Psoas muscle (tissue), 7 donors: ENCODE measurements at regions not wholly inside any gene's neighbourhood (a gene's known extent, or its start where the extent isn't known, plus 50 kb on each side); places are given as distances from the start of the nearest gene placed in this dataset.
A peak's percentile ranks its signal among the peaks of the same experiment; 100 is the strongest.

Experiments used
- ATAC-seq, 4 donors: fragments of 200-7000 bp; cut with Tn5 transposase; one replicate each; pipeline ENCODE4 v1.9.1; 2020; ENCODE audit warnings: moderate library complexity in 3 of 4, mild to moderate bottlenecking in 2 of 4
- DNase-seq, 2 donors: peaks; one replicate each; pipeline ENCODE4 v3.0.0-alpha.2; 2020
- H3K27ac ChIP-seq: fragments of 200-600 bp; one replicate; pipeline ENCODE4 v1.8.0; 2022
- H3K27me3 ChIP-seq, 3 donors: fragments of 200-600 bp in 1 of 3; one replicate each; pipeline versions ENCODE4 v1.6.1 to v1.8.0; 2013 to 2022; ENCODE audit warnings: low read length in 2 of 3, mild to moderate bottlenecking in 2 of 3, moderate library complexity in 1 of 3; ENCODE audit not compliant: insufficient read depth in 3 of 3
- H3K36me3 ChIP-seq, 2 donors: fragments of 200-600 bp in 1 of 2; one replicate each; pipeline versions ENCODE4 v1.6.1 to v1.8.0; 2013 to 2022; ENCODE audit warnings: low read depth in 1 of 2, mild to moderate bottlenecking in 1 of 2, moderate library complexity in 1 of 2; ENCODE audit not compliant: insufficient read depth in 1 of 2
- H3K4me1 ChIP-seq: fragments of 200-600 bp; one replicate; pipeline ENCODE4 v1.8.0; 2022
- H3K4me3 ChIP-seq: fragments of 200-600 bp; one replicate; pipeline ENCODE4 v1.8.0; 2022; ENCODE audit warnings: mild to moderate bottlenecking
- H3K9me3 ChIP-seq: fragments of 200-600 bp; one replicate; pipeline ENCODE4 v1.8.0; 2022
- CTCF ChIP-seq: fragments of 200-600 bp; IDR thresholded peaks from one replicate; pipeline ENCODE4 v1.8.0; 2022; ENCODE audit warnings: antibody characterized with exemption
- WGBS, 3 donors: extraction: QIAGEN DNeasy Blood & Tissue Kit; methylation state at CpG; one replicate each; pipeline versions ENCODE4 v1.1.6 to v1.1.7; 2013; 5-methylcytosine and 5-hydroxymethylcytosine counted together
- intact Hi-C, 2 donors: fragments of 100-400 bp; cut with DNase I; formaldehyde crosslinking; loops; one replicate each; pipeline versions ENCODE4 v1.11.0 to v1.14.2; 2022
- donor health status: healthy with polysubstance abuse.
- donor health status: DM: no; HTN: no; CAD: no; lungs with moderate emphysema.
- donor health status: Bipolar disorder and iron deficiency.
- donor health status: healthy.
- donor health status: DM: yes; HTN: yes; CAD: no.
- donor health status: DM: no; HTN: no; CAD: no.
- donor health status: DM: yes; HTN: yes; CAD: no.

- intact Hi-C loops, result no loop called here
- no peaks in the 10 kb centered on the region for H3K36me3 ChIP-seq
- WGBS, 3 donors, result 79 to 83% (median 81%) methylated on average over 1 of the region's 1 CpG
Measured at GRCh38 chr15:60254416-60254815, 143.4 kb downstream of the ANXA2 start.

GRCh38 chr15:60255390-60255789, 142.4 kb downstream of the ANXA2 start:
- Histone ChIP-seq H3K4me3 (no peak overlapping the region), H3K27me3 (no peaks in the 10 kb centered on the region), H3K9me3 (no peaks in the 10 kb centered on the region), H3K36me3 (no peaks in the 10 kb centered on the region), H3K27ac (no peak overlapping the region), H3K4me1 (no peaks in the 10 kb centered on the region)
- WGBS, 3 donors, result 30 to 50% (median 38%) methylated on average over 2 of the region's 2 CpGs
- intact Hi-C loops, result no loop called here
- TF ChIP-seq CTCF, result no peak
- no peak for DNase-seq
- peak; percentile 48 to 77 (median 62) for ATAC-seq

More at GRCh38 chr15:60254416-60254815, 143.4 kb downstream of the ANXA2 start:
- TF ChIP-seq CTCF, result no peak
- ATAC-seq, result no peak
- Histone ChIP-seq H3K27ac (no peak overlapping the region), H3K9me3 (no peaks in the 10 kb centered on the region), H3K4me1 (no peaks in the 10 kb centered on the region), H3K27me3 (no peaks in the 10 kb centered on the region), H3K4me3 (no peak overlapping the region)
- no peak for DNase-seq

GRCh38 chr15:60257591-60258159, 140.1 kb downstream of the ANXA2 start:
- no peaks in the 10 kb centered on the region for H3K36me3 ChIP-seq
- DNase-seq (no peak), ATAC-seq (no peak)
- H3K27me3 ChIP-seq, result no peaks in the 10 kb centered on the region
- H3K27ac ChIP-seq, result no peak overlapping the region
- no peaks in the 10 kb centered on the region for H3K4me1 ChIP-seq
- H3K4me3 ChIP-seq, result no peak overlapping the region
- H3K9me3 ChIP-seq, result no peaks in the 10 kb centered on the region
- intact Hi-C loops, result no loop called here
- WGBS, 3 donors, result 66 to 75% (median 72%) methylated on average over 5 of the region's 5 CpGs
- TF ChIP-seq CTCF, result no peak

- intact Hi-C loops, result no loop called here
- no peaks in the 10 kb centered on the region for H3K4me1 ChIP-seq
- no peak overlapping the region for H3K27ac ChIP-seq
- H3K4me3 ChIP-seq, result no peak overlapping the region
- DNase-seq, result no peak
- no peaks in the 10 kb centered on the region for H3K9me3 ChIP-seq
- no peaks in the 10 kb centered on the region for H3K27me3 ChIP-seq
- H3K36me3 ChIP-seq, result no peaks in the 10 kb centered on the region
- no peak for ATAC-seq
- 40 to 60% (median 52%) methylated on average over 1 of the region's 1 CpG for WGBS, 3 donors
- TF ChIP-seq CTCF, result no peak
Measured at GRCh38 chr15:60259469-60259868, 138.3 kb downstream of the ANXA2 start.

- intact Hi-C loops, result no loop called here
- no peaks in the 10 kb centered on the region for H3K27me3 ChIP-seq
- no peaks in the 10 kb centered on the region for H3K36me3 ChIP-seq
- H3K4me3 ChIP-seq, result no peak overlapping the region
- 71 to 74% (median 73%) methylated on average over 4 of the region's 4 CpGs for whole genome bisulfite sequencing, 3 donors
- TF ChIP-seq CTCF, result no peak
- no peaks in the 10 kb centered on the region for H3K4me1 ChIP-seq
- ATAC-seq (no peak), DNase-seq (no peak)
- H3K27ac ChIP-seq, result no peak overlapping the region
- no peaks in the 10 kb centered on the region for H3K9me3 ChIP-seq
Measured at GRCh38 chr15:60264088-60264487, 133.7 kb downstream of the ANXA2 start.
